ENCODE measurements at regions not wholly inside any gene's neighbourhood (a gene's known extent, or its start where the extent isn't known, plus 50 kb on each side); places are given as distances from the start of the nearest gene placed in this dataset.

DNA sequence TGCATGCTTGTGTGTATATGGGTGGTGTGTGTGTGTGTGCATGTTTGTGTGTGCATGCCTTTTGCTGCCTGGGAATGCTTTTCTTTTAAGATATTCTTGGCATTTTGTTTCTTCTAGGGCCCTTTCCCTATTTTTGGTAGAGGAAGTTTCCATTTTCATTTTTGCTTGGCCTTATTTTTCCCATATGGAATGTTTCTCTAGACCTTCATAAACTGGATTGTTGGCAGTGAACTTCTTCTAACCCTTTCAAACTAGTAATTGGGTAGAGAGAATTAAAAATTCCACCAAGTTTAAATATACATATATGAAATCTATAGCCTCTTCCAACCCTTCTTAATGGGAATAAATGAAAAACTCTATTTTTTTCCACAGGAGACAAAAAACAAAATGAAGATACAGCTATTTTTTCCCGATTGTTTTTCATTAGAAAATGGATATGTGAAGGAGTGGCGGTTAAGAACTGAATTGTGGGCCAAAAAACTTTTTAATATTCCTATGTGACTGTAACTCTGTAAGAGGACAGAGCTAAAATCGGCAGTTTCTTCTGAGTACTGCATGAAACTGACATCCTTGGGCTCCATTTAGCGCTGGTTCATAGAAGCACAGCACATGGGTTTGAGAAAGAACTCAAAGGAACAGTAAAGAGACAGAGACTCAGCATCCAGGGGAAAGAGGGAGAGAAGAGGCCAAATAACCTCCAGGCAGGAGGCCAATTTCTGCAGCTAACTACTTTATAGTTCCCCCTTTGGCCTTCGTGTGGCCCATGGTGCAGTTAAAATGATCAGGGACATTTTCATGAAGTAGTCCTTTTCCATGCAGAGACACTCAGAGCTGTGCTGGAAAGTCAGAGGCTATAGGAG, 102.1 kb downstream of the TMEM170B start:
- DNase-seq (ENCODE audit: low read depth): no peak
- CTCF ChIA-PET: interaction anchor here (0.6 to 1.6 kb wide), 5 partner anchors 9 to 930 kb away, joined by 3 to 5 read pairs (median 3); no protein-coding TSS in a partner anchor
- H3K36me3 ChIP-seq (ENCODE audit: control insufficient read depth, insufficient read depth, low read length): no peaks in the 10 kb centered on the region
- POLR2A ChIA-PET: interaction anchor here (0.6 kb wide), 1 partner anchor 46 kb away, joined by 3 read pairs; no protein-coding TSS in a partner anchor
- H3K27me3 ChIP-seq (ENCODE audit: control insufficient read depth, insufficient read depth, low read length): no peaks in the 10 kb centered on the region
- H3K4me3 ChIP-seq (ENCODE audit: low read depth, low read length): no peak overlapping the region
- TF ChIP-seq, protein P1, sequence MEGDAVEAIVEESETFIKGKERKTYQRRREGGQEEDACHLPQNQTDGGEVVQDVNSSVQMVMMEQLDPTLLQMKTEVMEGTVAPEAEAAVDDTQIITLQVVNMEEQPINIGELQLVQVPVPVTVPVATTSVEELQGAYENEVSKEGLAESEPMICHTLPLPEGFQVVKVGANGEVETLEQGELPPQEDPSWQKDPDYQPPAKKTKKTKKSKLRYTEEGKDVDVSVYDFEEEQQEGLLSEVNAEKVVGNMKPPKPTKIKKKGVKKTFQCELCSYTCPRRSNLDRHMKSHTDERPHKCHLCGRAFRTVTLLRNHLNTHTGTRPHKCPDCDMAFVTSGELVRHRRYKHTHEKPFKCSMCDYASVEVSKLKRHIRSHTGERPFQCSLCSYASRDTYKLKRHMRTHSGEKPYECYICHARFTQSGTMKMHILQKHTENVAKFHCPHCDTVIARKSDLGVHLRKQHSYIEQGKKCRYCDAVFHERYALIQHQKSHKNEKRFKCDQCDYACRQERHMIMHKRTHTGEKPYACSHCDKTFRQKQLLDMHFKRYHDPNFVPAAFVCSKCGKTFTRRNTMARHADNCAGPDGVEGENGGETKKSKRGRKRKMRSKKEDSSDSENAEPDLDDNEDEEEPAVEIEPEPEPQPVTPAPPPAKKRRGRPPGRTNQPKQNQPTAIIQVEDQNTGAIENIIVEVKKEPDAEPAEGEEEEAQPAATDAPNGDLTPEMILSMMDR (IDR thresholded peaks at IDR 0.05; ENCODE audit: insufficient read depth, low read depth, low read length): no peak

DNA sequence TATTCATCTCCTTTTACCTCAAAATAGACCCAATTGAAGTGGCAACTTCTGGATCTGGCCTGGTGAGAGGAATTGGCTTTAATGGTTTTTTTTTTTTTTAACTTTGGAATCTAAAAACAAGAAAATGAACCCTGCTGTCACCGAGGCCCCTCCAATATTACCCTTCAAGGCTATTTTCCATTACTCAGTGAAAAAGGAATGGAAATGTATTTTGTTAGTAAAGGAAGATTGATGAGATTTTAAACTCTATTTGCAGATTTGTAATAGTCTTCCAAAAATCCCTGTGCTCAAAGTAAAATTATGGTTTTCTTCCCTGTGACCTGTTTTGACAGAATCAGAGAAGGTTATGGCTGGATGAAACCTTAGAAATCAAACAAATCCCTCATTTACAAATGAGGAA, 102.9 kb downstream of the TMEM170B start:
- TF ChIP-seq, protein P1 (IDR thresholded peaks at IDR 0.05; ENCODE audit: insufficient read depth, low read depth, low read length): no peak
- POLR2A ChIA-PET: interaction anchor here (0.6 kb wide), 1 partner anchor 45 kb away, joined by 3 read pairs; no protein-coding TSS in a partner anchor
- Histone ChIP-seq H3K4me3 (ENCODE audit: low read depth, low read length) (no peak overlapping the region), H3K36me3 (ENCODE audit: control insufficient read depth, insufficient read depth, low read length) (no peaks in the 10 kb centered on the region), H3K27me3 (ENCODE audit: control insufficient read depth, insufficient read depth, low read length) (no peaks in the 10 kb centered on the region)
- DNase-seq (ENCODE audit: low read depth): no peak
- CTCF ChIA-PET: interaction anchor here (1.0 to 1.6 kb wide), 4 partner anchors 8 to 34 kb away, joined by 3 to 5 read pairs (median 4); no protein-coding TSS in a partner anchor

DNA sequence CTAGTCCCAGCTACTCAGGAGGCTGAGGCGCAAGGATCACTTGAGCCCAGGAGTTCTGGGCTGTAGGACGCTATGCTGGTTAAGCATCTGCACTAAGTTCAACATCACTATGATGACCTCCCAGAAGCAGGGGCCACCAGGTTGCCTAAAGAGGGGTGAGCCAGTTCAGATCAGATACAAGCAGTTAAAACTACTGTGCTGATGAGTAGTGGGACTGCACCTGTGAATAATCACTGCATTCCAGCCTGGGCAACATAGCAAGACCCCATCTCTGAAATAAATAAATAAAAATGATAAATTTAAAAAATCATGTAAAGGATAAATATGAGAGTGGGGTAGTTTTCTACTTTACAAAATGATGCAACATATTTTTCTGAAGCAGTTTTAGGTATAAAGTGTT, 106.5 kb downstream of the TMEM170B start:
- POLR2A ChIA-PET: no interaction called here
- no peaks in the 10 kb centered on the region for H3K27me3 ChIP-seq (ENCODE audit: control insufficient read depth, insufficient read depth, low read length)
- TF ChIP-seq, protein P1 (IDR thresholded peaks at IDR 0.05; ENCODE audit: insufficient read depth, low read depth, low read length): no peak
- H3K4me3 ChIP-seq (ENCODE audit: low read depth, low read length): no peak overlapping the region
- no peak for DNase-seq (ENCODE audit: low read depth)
- CTCF ChIA-PET: interaction anchor here (1.0 to 3.6 kb wide), 2 partner anchors 11 to 22 kb away, joined by 3 to 9 read pairs; no protein-coding TSS in a partner anchor
- no peaks in the 10 kb centered on the region for H3K36me3 ChIP-seq (ENCODE audit: control insufficient read depth, insufficient read depth, low read length)

- CTCF ChIA-PET: interaction anchor here (0.5 to 3.6 kb wide), 5 partner anchors 10 to 957 kb away, joined by 3 to 9 read pairs (median 4); no protein-coding TSS in a partner anchor
- POLR2A ChIA-PET: no interaction called here
- H3K36me3 ChIP-seq (ENCODE audit: control insufficient read depth, insufficient read depth, low read length): no peaks in the 10 kb centered on the region
- no peak for DNase-seq (ENCODE audit: low read depth)
- H3K27me3 ChIP-seq (ENCODE audit: control insufficient read depth, insufficient read depth, low read length): no peaks in the 10 kb centered on the region
- TF ChIP-seq, protein P1 (IDR thresholded peaks at IDR 0.05; ENCODE audit: insufficient read depth, low read depth, low read length): no peak
- no peak overlapping the region for H3K4me3 ChIP-seq (ENCODE audit: low read depth, low read length)
These were observed 107.1 kb downstream of the TMEM170B start for GRCh38 chr6:11644601-11645000.

- peak; percentile 33 for DNase-seq (ENCODE audit: low read depth)
- H3K27me3 ChIP-seq (ENCODE audit: control insufficient read depth, insufficient read depth, low read length): no peaks in the 10 kb centered on the region
- ChIA-PET POLR2A (no interaction called here), CTCF (interaction anchor here (0.5 to 3.6 kb wide), 5 partner anchors 10 to 957 kb away, joined by 3 to 9 read pairs (median 4); no protein-coding TSS in a partner anchor)
- H3K36me3 ChIP-seq (ENCODE audit: control insufficient read depth, insufficient read depth, low read length): no peaks in the 10 kb centered on the region
- H3K4me3 ChIP-seq (ENCODE audit: low read depth, low read length): no peak overlapping the region
- TF ChIP-seq, protein P1 (IDR thresholded peaks at IDR 0.05; ENCODE audit: insufficient read depth, low read depth, low read length): no peak
These were observed 107.5 kb downstream of the TMEM170B start for GRCh38 chr6:11645016-11645415.
